ENCODE measurements at regions not wholly inside any gene's neighbourhood (a gene's known extent, or its start where the extent isn't known, plus 50 kb on each side); places are given as distances from the start of the nearest gene placed in this dataset.

DNA sequence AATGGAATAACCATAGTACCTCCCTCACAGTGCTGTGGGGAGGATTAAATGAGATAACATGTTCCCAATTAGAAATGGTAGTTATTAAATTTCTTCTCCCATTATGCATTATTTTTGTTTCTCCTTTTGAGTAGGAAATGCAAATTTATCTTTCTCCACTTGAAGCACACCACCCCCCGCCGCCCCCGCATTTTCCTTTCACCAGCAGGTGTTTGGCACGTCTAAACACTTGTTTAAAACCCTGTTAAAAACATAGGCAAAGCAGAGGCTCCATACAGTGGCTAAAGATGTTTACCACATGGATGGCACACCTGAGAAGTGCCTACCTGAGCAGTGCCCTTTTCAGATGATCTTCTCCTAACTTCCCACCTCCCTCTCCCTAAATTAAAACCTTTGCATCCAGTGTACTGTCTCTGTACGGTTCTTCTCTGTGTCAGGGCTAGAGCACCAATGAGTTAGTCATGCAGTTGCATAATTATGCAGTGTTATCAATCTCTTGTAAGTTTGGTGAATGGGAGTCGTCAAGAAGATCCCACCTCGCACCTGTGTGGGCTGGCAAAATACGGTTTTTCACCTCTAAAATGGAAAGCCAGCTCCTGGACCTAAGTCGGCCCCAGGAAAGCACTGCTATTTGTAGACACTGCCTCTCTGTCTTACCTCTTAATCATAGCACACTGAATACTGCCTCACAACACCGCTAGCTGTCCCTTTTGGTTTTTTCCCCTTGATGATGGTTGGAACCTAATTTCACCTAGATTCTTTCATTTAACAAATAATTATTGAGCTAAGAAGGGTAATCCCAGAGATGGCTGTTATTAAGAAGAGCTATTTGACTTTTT lies 122.0 kb downstream of the CT47B1 start:
- no peak overlapping the region for H4K91ac ChIP-seq (ENCODE audit: low read depth, low read length)
- H3K4me1 ChIP-seq (ENCODE audit: control insufficient read depth in 1 of 2, insufficient read depth in 2 of 2, low read length in 2 of 2), result peaks cover 3 to 5% of the 10 kb centered on the region in 2 experiments
- no peak overlapping the region for H3K4me2 ChIP-seq (ENCODE audit: low read length)
- no peak overlapping the region for H3K27ac ChIP-seq (ENCODE audit: low read depth, low read length)
- H2BK5ac ChIP-seq (ENCODE audit: low read depth, low read length, poor library complexity), result no peak overlapping the region
- WGBS (ENCODE audit: extremely low coverage, insufficient coverage, insufficient read length), result no CpG with 5 or more reads among the region's 10 CpGs
- H2AFZ ChIP-seq (ENCODE audit: insufficient read depth, low read length, poor library complexity), result no peak overlapping the region
- no peaks in the 10 kb centered on the region for H3K27me3 ChIP-seq (ENCODE audit: insufficient read depth, low read length)
- H3K4me3 ChIP-seq (ENCODE audit: low read depth, low read length), result no peak overlapping the region
- H3K23ac ChIP-seq (ENCODE audit: low read length), result no peak overlapping the region
- H3K9me3 ChIP-seq (ENCODE audit: insufficient read depth, low read depth, low read length), result no peaks in the 10 kb centered on the region
- H3K79me2 ChIP-seq (ENCODE audit: control insufficient read depth, insufficient read depth, low read length, poor library complexity), result no peaks in the 10 kb centered on the region
- no peak for DNase-seq
- no peak overlapping the region for H4K8ac ChIP-seq (ENCODE audit: low read depth, low read length)
- no peak overlapping the region for H3K9ac ChIP-seq (ENCODE audit: low read length)
- no peak overlapping the region for H3K14ac ChIP-seq (ENCODE audit: low read length)
- no peak overlapping the region for H2AK5ac ChIP-seq (ENCODE audit: low read length)
- no peak overlapping the region for H2BK120ac ChIP-seq (ENCODE audit: insufficient read depth, low read length, poor library complexity)
- no peak overlapping the region for H3K4ac ChIP-seq (ENCODE audit: low read depth, low read length)
- no peak overlapping the region for H2BK12ac ChIP-seq (ENCODE audit: low read length)
- H3K79me1 ChIP-seq (ENCODE audit: low read length), result peaks cover 2% of the 10 kb centered on the region
- H4K12ac ChIP-seq (ENCODE audit: low read depth, low read length), result no peak overlapping the region
- H3K36me3 ChIP-seq (ENCODE audit: control insufficient read depth in 1 of 2, insufficient read depth in 2 of 2, low read length in 2 of 2), result no peaks in the 10 kb centered on the region
- H3K18ac ChIP-seq (ENCODE audit: low read length), result no peak overlapping the region

DNA sequence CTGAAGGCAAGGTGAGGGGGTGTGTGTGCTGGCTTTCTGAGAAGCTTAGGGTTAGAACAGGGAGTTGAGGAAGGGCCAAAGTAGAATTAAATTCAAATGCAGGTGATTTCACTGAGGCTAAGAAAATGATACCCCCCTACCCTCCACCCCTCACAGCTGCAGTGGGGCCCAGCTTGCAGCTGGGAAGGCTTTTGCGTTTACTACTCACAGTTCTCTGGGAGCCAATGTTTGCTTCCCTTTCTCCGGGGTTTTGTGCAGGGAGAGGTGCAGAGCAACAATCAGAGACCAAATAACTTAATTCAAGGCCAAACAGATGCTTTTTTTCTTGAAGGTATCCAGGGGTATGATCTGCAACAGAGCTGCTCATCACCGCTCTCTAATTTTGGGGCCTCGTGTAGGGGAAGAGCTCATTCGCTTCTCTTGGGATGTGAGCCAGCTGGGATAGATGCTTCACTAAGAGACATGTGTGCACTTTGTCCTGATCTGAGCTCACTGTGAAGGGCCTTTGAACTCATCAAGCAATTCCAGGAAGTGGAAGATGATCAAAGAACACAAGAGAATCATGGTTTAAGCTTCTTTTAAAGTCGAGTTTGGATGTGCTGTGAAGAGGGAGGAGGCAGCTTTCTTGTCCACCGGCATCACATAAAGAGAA lies 122.7 kb upstream of the C1GALT1C1 start:
- Histone ChIP-seq H3K4me3 (ENCODE audit: low read depth, low read length) (no peak overlapping the region), H2BK120ac (ENCODE audit: insufficient read depth, low read length, poor library complexity) (no peak overlapping the region), H3K79me2 (ENCODE audit: control insufficient read depth, insufficient read depth, low read length, poor library complexity) (no peaks in the 10 kb centered on the region), H3K27me3 (ENCODE audit: insufficient read depth, low read length) (no peaks in the 10 kb centered on the region), H3K4me2 (ENCODE audit: low read length) (no peak overlapping the region), H3K9ac (ENCODE audit: low read length) (no peak overlapping the region), H3K4me1 (ENCODE audit: control insufficient read depth in 1 of 2, insufficient read depth in 2 of 2, low read length in 2 of 2) (peaks cover 3 to 5% of the 10 kb centered on the region in 2 experiments), H3K23ac (ENCODE audit: low read length) (no peak overlapping the region), H3K36me3 (ENCODE audit: control insufficient read depth in 1 of 2, insufficient read depth in 2 of 2, low read length in 2 of 2) (no peaks in the 10 kb centered on the region), H2AK5ac (ENCODE audit: low read length) (no peak overlapping the region), H3K79me1 (ENCODE audit: low read length) (peaks cover 2% of the 10 kb centered on the region), H2BK12ac (ENCODE audit: low read length) (no peak overlapping the region), H4K12ac (ENCODE audit: low read depth, low read length) (no peak overlapping the region), H3K9me3 (ENCODE audit: insufficient read depth, low read depth, low read length) (no peaks in the 10 kb centered on the region), H3K14ac (ENCODE audit: low read length) (no peak overlapping the region), H2BK5ac (ENCODE audit: low read depth, low read length, poor library complexity) (no peak overlapping the region), H3K18ac (ENCODE audit: low read length) (no peak overlapping the region), H3K4ac (ENCODE audit: low read depth, low read length) (no peak overlapping the region), H2AFZ (ENCODE audit: insufficient read depth, low read length, poor library complexity) (no peak overlapping the region), H4K91ac (ENCODE audit: low read depth, low read length) (no peak overlapping the region), H3K27ac (ENCODE audit: low read depth, low read length) (no peak overlapping the region), H4K8ac (ENCODE audit: low read depth, low read length) (no peak overlapping the region)
- WGBS (ENCODE audit: extremely low coverage, insufficient coverage, insufficient read length), result no CpG with 5 or more reads among the region's 7 CpGs
- DNase-seq, result no peak

DNA sequence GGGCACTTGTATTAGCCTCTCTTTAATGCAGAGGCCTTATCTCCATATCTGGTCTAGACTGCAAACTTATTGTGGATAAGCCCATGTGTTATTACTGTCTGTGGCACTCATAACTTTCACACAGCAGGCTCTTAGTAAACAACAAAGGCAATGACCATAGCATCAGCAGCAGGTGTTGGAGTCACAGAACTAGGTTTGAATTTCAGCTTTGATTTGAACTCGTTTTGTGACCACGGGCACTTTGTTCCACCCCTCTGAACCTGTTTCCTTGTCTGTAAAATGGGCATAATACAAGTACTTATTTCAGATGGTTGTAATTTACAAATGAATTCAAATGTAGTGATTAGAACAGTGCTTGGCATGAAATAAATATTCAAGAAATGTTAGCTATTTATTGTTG lies 121.8 kb upstream of the C1GALT1C1 start:
- no peak overlapping the region for H2BK5ac ChIP-seq (ENCODE audit: low read depth, low read length, poor library complexity)
- H2BK12ac ChIP-seq (ENCODE audit: low read length), result no peak overlapping the region
- WGBS (ENCODE audit: extremely low coverage, insufficient coverage, insufficient read length), result no CpG with 5 or more reads among the region's 2 CpGs

DNA sequence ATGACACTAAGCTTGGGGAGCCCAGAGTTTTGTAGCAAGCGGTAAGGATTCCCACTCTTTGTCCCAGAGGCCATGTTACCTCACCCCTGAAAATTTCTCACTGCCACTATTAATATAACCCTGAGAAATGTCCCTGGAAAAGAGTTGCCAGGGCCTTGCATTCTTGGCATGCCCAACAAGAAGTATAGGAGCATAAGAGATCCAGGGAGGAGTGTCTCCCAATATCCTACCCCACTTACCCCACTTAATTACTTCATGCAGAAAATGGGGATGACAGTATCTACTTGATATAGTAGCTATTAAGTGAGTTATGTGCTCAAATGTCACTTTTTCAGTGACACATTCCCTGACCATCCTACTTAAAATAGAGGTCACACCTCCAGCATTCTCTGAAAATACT lies 120.5 kb upstream of the C1GALT1C1 start:
- no peak overlapping the region for H2BK120ac ChIP-seq (ENCODE audit: insufficient read depth, low read length, poor library complexity)
- no peak overlapping the region for H4K8ac ChIP-seq (ENCODE audit: low read depth, low read length)
- H3K79me1 ChIP-seq (ENCODE audit: low read length), result peaks cover 2% of the 10 kb centered on the region
- H2AFZ ChIP-seq (ENCODE audit: insufficient read depth, low read length, poor library complexity), result no peak overlapping the region
- H3K4ac ChIP-seq (ENCODE audit: low read depth, low read length), result no peak overlapping the region
- H3K4me2 ChIP-seq (ENCODE audit: low read length), result no peak overlapping the region
- no peak overlapping the region for H2BK5ac ChIP-seq (ENCODE audit: low read depth, low read length, poor library complexity)
- no peak overlapping the region for H4K12ac ChIP-seq (ENCODE audit: low read depth, low read length)
- no peaks in the 10 kb centered on the region for H3K27me3 ChIP-seq (ENCODE audit: insufficient read depth, low read length)
- H2BK12ac ChIP-seq (ENCODE audit: low read length), result no peak overlapping the region
- H3K27ac ChIP-seq (ENCODE audit: low read depth, low read length), result no peak overlapping the region
- no CpG with 5 or more reads among the region's 1 CpG for WGBS (ENCODE audit: extremely low coverage, insufficient coverage, insufficient read length)
- H3K4me3 ChIP-seq (ENCODE audit: low read depth, low read length), result no peak overlapping the region
- no peak overlapping the region for H3K9ac ChIP-seq (ENCODE audit: low read length)
- no peak overlapping the region for H4K91ac ChIP-seq (ENCODE audit: low read depth, low read length)
- no peak for DNase-seq
- no peaks in the 10 kb centered on the region for H3K79me2 ChIP-seq (ENCODE audit: control insufficient read depth, insufficient read depth, low read length, poor library complexity)
- no peak overlapping the region for H3K18ac ChIP-seq (ENCODE audit: low read length)
- H3K9me3 ChIP-seq (ENCODE audit: insufficient read depth, low read depth, low read length), result no peaks in the 10 kb centered on the region
- no peaks in the 10 kb centered on the region for H3K36me3 ChIP-seq (ENCODE audit: control insufficient read depth in 1 of 2, insufficient read depth in 2 of 2, low read length in 2 of 2)
- H3K4me1 ChIP-seq (ENCODE audit: control insufficient read depth in 1 of 2, insufficient read depth in 2 of 2, low read length in 2 of 2), result peaks cover 3 to 5% of the 10 kb centered on the region in 2 experiments
- H2AK5ac ChIP-seq (ENCODE audit: low read length), result no peak overlapping the region
- H3K14ac ChIP-seq (ENCODE audit: low read length), result no peak overlapping the region
- H3K23ac ChIP-seq (ENCODE audit: low read length), result no peak overlapping the region

More for the DNA sequence above, 121.8 kb upstream of the C1GALT1C1 start:
- H3K23ac ChIP-seq (ENCODE audit: low read length), result no peak overlapping the region
- H2BK120ac ChIP-seq (ENCODE audit: insufficient read depth, low read length, poor library complexity), result no peak overlapping the region
- no peak overlapping the region for H2AK5ac ChIP-seq (ENCODE audit: low read length)
- H4K8ac ChIP-seq (ENCODE audit: low read depth, low read length), result no peak overlapping the region
- H3K27ac ChIP-seq (ENCODE audit: low read depth, low read length), result no peak overlapping the region
- no peak overlapping the region for H3K18ac ChIP-seq (ENCODE audit: low read length)
- H3K27me3 ChIP-seq (ENCODE audit: insufficient read depth, low read length), result no peaks in the 10 kb centered on the region
- no peak overlapping the region for H3K4me2 ChIP-seq (ENCODE audit: low read length)
- H3K9ac ChIP-seq (ENCODE audit: low read length), result no peak overlapping the region
- no peaks in the 10 kb centered on the region for H3K36me3 ChIP-seq (ENCODE audit: control insufficient read depth in 1 of 2, insufficient read depth in 2 of 2, low read length in 2 of 2)
- H3K79me2 ChIP-seq (ENCODE audit: control insufficient read depth, insufficient read depth, low read length, poor library complexity), result no peaks in the 10 kb centered on the region
- no peak overlapping the region for H2AFZ ChIP-seq (ENCODE audit: insufficient read depth, low read length, poor library complexity)
- no peaks in the 10 kb centered on the region for H3K9me3 ChIP-seq (ENCODE audit: insufficient read depth, low read depth, low read length)
- no peak overlapping the region for H4K91ac ChIP-seq (ENCODE audit: low read depth, low read length)
- no peak for DNase-seq
- H3K4ac ChIP-seq (ENCODE audit: low read depth, low read length), result no peak overlapping the region
- H4K12ac ChIP-seq (ENCODE audit: low read depth, low read length), result no peak overlapping the region
- H3K4me3 ChIP-seq (ENCODE audit: low read depth, low read length), result no peak overlapping the region
- no peak overlapping the region for H3K14ac ChIP-seq (ENCODE audit: low read length)
- peaks cover 3 to 5% of the 10 kb centered on the region in 2 experiments for H3K4me1 ChIP-seq (ENCODE audit: control insufficient read depth in 1 of 2, insufficient read depth in 2 of 2, low read length in 2 of 2)
- peaks cover 2% of the 10 kb centered on the region for H3K79me1 ChIP-seq (ENCODE audit: low read length)

All from trophoblast cell (in vitro differentiated cells and primary cell).